ENCODE measurements at regions not wholly inside any gene's neighbourhood (a gene's known extent, or its start where the extent isn't known, plus 50 kb on each side); places are given as distances from the start of the nearest gene placed in this dataset.

GRCh38 chr1:175844877-175845276 lies 101.5 kb upstream of the TNR start:
- Histone ChIP-seq H3K27ac (ENCODE audit: extremely low read depth, low read depth, low read length) (no peak overlapping the region), H3K36me3 (ENCODE audit: control insufficient read depth in 2 of 2, insufficient read depth in 1 of 2, low read length in 2 of 2) (no peaks in the 10 kb centered on the region), H3K9me3 (ENCODE audit: control insufficient read depth, insufficient read depth, low read depth, low read length) (no peaks in the 10 kb centered on the region), H3K4me1 (ENCODE audit: control insufficient read depth, insufficient read depth, low read length) (peaks cover 19% of the 10 kb centered on the region), H3K4me3 (ENCODE audit: low read depth, low read length) (no peak overlapping the region)
- TF ChIP-seq ZNF654 (tag by site-specific recombination; IDR thresholded peaks at IDR 0.05; ENCODE audit: low read depth) (peak; percentile 18; the same call in 1 of the 2 replicates), MZF1 (tag by site-specific recombination; IDR thresholded peaks at IDR 0.05; ENCODE audit: borderline replicate concordance) (no peak)
- ChIA-PET POLR2A (no interaction called here), CTCF (no interaction called here)

- POLR2A ChIA-PET = no interaction called here
These were observed 99.2 kb upstream of the TNR start for GRCh38 chr1:175842550-175842949.

GRCh38 chr1:175841738-175842187 lies 98.4 kb upstream of the TNR start:
- H3K4me1 ChIP-seq (ENCODE audit: control insufficient read depth, insufficient read depth, low read length) = peaks cover 23% of the 10 kb centered on the region
- no peaks in the 10 kb centered on the region for H3K36me3 ChIP-seq (ENCODE audit: control insufficient read depth in 2 of 2, insufficient read depth in 1 of 2, low read length in 2 of 2)
- CTCF ChIA-PET = no interaction called here
- POLR2A ChIA-PET = no interaction called here
- no peak overlapping the region for H3K27ac ChIP-seq (ENCODE audit: extremely low read depth, low read depth, low read length)
- H3K4me3 ChIP-seq (ENCODE audit: low read depth, low read length) = no peak overlapping the region
- no peaks in the 10 kb centered on the region for H3K9me3 ChIP-seq (ENCODE audit: control insufficient read depth, insufficient read depth, low read depth, low read length)
- TF ChIP-seq ZNF610 (tag by site-specific recombination; IDR thresholded peaks at IDR 0.05; ENCODE audit: borderline replicate concordance) = peak; percentile 31; the same call in 1 of the 2 replicates
- TF ChIP-seq, protein P1, sequence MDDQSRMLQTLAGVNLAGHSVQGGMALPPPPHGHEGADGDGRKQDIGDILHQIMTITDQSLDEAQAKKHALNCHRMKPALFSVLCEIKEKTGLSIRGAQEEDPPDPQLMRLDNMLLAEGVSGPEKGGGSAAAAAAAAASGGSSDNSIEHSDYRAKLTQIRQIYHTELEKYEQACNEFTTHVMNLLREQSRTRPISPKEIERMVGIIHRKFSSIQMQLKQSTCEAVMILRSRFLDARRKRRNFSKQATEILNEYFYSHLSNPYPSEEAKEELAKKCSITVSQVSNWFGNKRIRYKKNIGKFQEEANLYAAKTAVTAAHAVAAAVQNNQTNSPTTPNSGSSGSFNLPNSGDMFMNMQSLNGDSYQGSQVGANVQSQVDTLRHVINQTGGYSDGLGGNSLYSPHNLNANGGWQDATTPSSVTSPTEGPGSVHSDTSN (CRISPR knock-in tag; IDR thresholded peaks at IDR 0.05) = no peak
- TF ChIP-seq ZBTB17 (tag by site-specific recombination; IDR thresholded peaks at IDR 0.05) = peak; percentile 46
- TF ChIP-seq ZBTB1 (tag by site-specific recombination; IDR thresholded peaks at IDR 0.05) = peak; percentile 94; the same call in 1 of the 2 replicates
- peak; percentile 85 for TF ChIP-seq ZIC2 (tag by site-specific recombination; IDR thresholded peaks at IDR 0.05)
- peak; percentile 75; the same call in 1 of the 2 replicates for TF ChIP-seq OVOL3 (tag by site-specific recombination; IDR thresholded peaks at IDR 0.05)
- TF ChIP-seq ZNF350 (tag by site-specific recombination; IDR thresholded peaks at IDR 0.05) = no peak
- TF ChIP-seq ZNF518A (tag by site-specific recombination; conservative IDR thresholded peaks at IDR 0.05; ENCODE audit: low read depth) = 0 out of 2 replicates have a peak, but pooled peaks have one; percentile 20
- TF ChIP-seq ZNF146 (tag by site-specific recombination; IDR thresholded peaks at IDR 0.05) = peak; percentile 44; the same call in 1 of the 2 replicates
- TF ChIP-seq, protein P2, sequence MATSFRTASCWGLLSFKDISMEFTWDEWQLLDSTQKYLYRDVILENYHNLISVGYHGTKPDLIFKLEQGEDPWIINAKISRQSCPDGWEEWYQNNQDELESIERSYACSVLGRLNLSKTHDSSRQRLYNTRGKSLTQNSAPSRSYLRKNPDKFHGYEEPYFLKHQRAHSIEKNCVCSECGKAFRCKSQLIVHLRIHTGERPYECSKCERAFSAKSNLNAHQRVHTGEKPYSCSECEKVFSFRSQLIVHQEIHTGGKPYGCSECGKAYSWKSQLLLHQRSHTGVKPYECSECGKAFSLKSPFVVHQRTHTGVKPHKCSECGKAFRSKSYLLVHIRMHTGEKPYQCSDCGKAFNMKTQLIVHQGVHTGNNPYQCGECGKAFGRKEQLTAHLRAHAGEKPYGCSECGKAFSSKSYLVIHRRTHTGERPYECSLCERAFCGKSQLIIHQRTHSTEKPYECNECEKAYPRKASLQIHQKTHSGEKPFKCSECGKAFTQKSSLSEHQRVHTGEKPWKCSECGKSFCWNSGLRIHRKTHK (tag by site-specific recombination; IDR thresholded peaks at IDR 0.05) = no peak
- no peak for TF ChIP-seq ZNF549 (tag by site-specific recombination; IDR thresholded peaks at IDR 0.05)
- peak; percentile 62 for TF ChIP-seq ZNF600 (tag by site-specific recombination; IDR thresholded peaks at IDR 0.05)
- no peak for TF ChIP-seq ZNF132 (tag by site-specific recombination; IDR thresholded peaks at IDR 0.05; ENCODE audit: borderline replicate concordance)
- peak; percentile 99 for TF ChIP-seq OSR2 (tag by site-specific recombination; IDR thresholded peaks at IDR 0.05)
- TF ChIP-seq ZNF670 (tag by site-specific recombination; IDR thresholded peaks at IDR 0.05; ENCODE audit: low read depth) = no peak
- TF ChIP-seq ZNF341 (tag by site-specific recombination; IDR thresholded peaks at IDR 0.05; ENCODE audit: low read depth) = no peak

More at GRCh38 chr1:175842550-175842949, 99.2 kb upstream of the TNR start:
- CTCF ChIA-PET = interaction anchor here (0.6 kb wide), 1 partner anchor 13 kb away, joined by 3 read pairs; no protein-coding TSS in a partner anchor
- H3K4me1 ChIP-seq (ENCODE audit: control insufficient read depth, insufficient read depth, low read length) = peaks cover 23% of the 10 kb centered on the region
- H3K4me3 ChIP-seq (ENCODE audit: low read depth, low read length) = no peak overlapping the region
- no peak overlapping the region for H3K27ac ChIP-seq (ENCODE audit: extremely low read depth, low read depth, low read length)
- H3K9me3 ChIP-seq (ENCODE audit: control insufficient read depth, insufficient read depth, low read depth, low read length) = no peaks in the 10 kb centered on the region
- no peak for TF ChIP-seq ZNF155 (tag by site-specific recombination; IDR thresholded peaks at IDR 0.05)
- no peak for TF ChIP-seq ZNF311 (tag by site-specific recombination; IDR thresholded peaks at IDR 0.05; ENCODE audit: borderline replicate concordance)
- no peak for TF ChIP-seq ZNF114 (tag by site-specific recombination; IDR thresholded peaks at IDR 0.05)
- no peak for TF ChIP-seq ZNF2 (tag by site-specific recombination; IDR thresholded peaks at IDR 0.05)
- TF ChIP-seq ZNF19 (tag by site-specific recombination; IDR thresholded peaks at IDR 0.05; ENCODE audit: low read depth) = no peak
- no peak for TF ChIP-seq ZNF514 (tag by site-specific recombination; IDR thresholded peaks at IDR 0.05)
- no peak for TF ChIP-seq ZSCAN18 (tag by site-specific recombination; IDR thresholded peaks at IDR 0.05)
- no peaks in the 10 kb centered on the region for H3K36me3 ChIP-seq (ENCODE audit: control insufficient read depth in 2 of 2, insufficient read depth in 1 of 2, low read length in 2 of 2)
